ENCODE measurements at regions not wholly inside any gene's neighbourhood (a gene's known extent, or its start where the extent isn't known, plus 50 kb on each side); places are given as distances from the start of the nearest gene placed in this dataset.

GRCh38 chr4:23957465-23957864, 67.6 kb upstream of the PPARGC1A start:
- peak in 2 of 5 experiments; percentile 6 to 29 for TF ChIP-seq CTCF (IDR thresholded peaks at IDR 0.05 in 4 of 5, conservative IDR thresholded peaks at IDR 0.05 in 1 of 5)
- TF ChIP-seq POLR2A (IDR thresholded peaks at IDR 0.05) = no peak
